HCT116 (cell line): ENCODE measurements at regions not wholly inside any gene's neighbourhood (a gene's known extent, or its start where the extent isn't known, plus 50 kb on each side); places are given as distances from the start of the nearest gene placed in this dataset.

Experiments
- CTCF ChIP-seq, 3 experiments: fragments of 200-600 bp in 1 of 3; sonication (generic) in 1 of 3; IDR thresholded peaks in 2 of 3; conservative IDR thresholded peaks in 1 of 3; 2 replicates each; pipeline ENCODE4 v1.5.1; 2012 to 2017; ENCODE audit warnings: low read depth in 2 of 3, low read length in 2 of 3, antibody characterized with exemption in 1 of 3, borderline replicate concordance in 1 of 3, control low read depth in 1 of 3, mild to moderate bottlenecking in 1 of 3, mixed read lengths in 1 of 3, mixed run types in 1 of 3, moderate library complexity in 1 of 3; ENCODE audit not compliant: insufficient read depth in 1 of 3
- EZH2 ChIP-seq: fragments of 200-600 bp; sonication (generic); IDR thresholded peaks from 2 replicates; pipeline ENCODE4 v1.6.1; 2017; ENCODE audit warnings: antibody characterized with exemption, mixed run types
- JUND ChIP-seq: IDR thresholded peaks from 2 replicates; pipeline ENCODE4 v1.6.1; 2012
- POLR2A ChIP-seq: IDR thresholded peaks from 2 replicates; pipeline ENCODE4 v1.7.0; 2011; ENCODE audit warnings: borderline replicate concordance; ENCODE audit not compliant: insufficient read depth, insufficient read length; ENCODE audit errors: extremely low read depth

GRCh38 chr1:187689129-187689528 is 860.4 kb downstream of the PLA2G4A start:
- no peak for TF ChIP-seq JUND
- TF ChIP-seq POLR2A, result no peak
- no peak for TF ChIP-seq CTCF (IDR thresholded peaks at IDR 0.05 in 2 of 3, conservative IDR thresholded peaks at IDR 0.05 in 1 of 3; ENCODE audit: borderline replicate concordance in 1 of 3, insufficient read depth in 1 of 3, low read depth in 2 of 3, low read length in 2 of 3)
- no peak for TF ChIP-seq EZH2
